Stimulated activated naive CD8-positive, alpha-beta T cell treated with anti-CD3 and anti-CD28 coated beads, Interleukin-15, Interleukin-2, amounts not matched to agents 100 ng/mL and 50 ng/mL, for 24 hours (primary cell): ENCODE measurements at regions not wholly inside any gene's neighbourhood (a gene's known extent, or its start where the extent isn't known, plus 50 kb on each side); places are given as distances from the start of the nearest gene placed in this dataset.

ENCODE experiments used
- H3K27ac Mint-ChIP-seq: one replicate; pipeline ENCODE4 v1.8.0; 2021; ENCODE audit warnings: mild to moderate bottlenecking, mixed read lengths
- H3K27me3 Mint-ChIP-seq: one replicate; pipeline ENCODE4 v1.8.0; 2021; ENCODE audit warnings: mixed read lengths
- H3K36me3 Mint-ChIP-seq: one replicate; pipeline ENCODE4 v1.8.0; 2021; ENCODE audit warnings: low read depth, mixed read lengths
- H3K4me1 Mint-ChIP-seq: one replicate; pipeline ENCODE4 v1.8.0; 2021; ENCODE audit warnings: low read depth, mixed read lengths
- H3K4me3 Mint-ChIP-seq: one replicate; pipeline ENCODE4 v1.8.0; 2021; ENCODE audit warnings: mild to moderate bottlenecking, mixed read lengths
- H3K9me3 Mint-ChIP-seq: one replicate; pipeline ENCODE4 v1.8.0; 2021; ENCODE audit warnings: mixed read lengths

DNA sequence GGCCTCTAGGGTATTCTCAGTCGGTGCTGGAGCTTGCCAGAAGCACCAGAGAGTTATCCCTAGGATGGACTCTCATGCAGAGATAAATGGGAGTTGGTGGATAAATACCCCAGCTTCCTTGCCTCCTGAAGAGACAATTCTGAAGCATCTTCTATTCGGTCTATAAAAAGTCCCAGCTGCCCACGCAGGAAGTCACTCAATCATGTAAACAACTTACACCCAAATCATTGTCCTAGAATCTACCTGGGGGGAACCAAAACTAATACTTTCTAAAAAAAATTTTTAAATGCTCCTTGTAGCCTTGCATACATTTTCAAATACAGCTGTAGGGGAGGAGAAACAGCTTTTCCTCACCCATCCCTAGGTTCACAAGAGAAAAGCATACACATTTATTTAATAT, 66.6 kb upstream of the ELAC2 start:
- H3K27me3 Mint-ChIP-seq = peaks cover 7% of the 10 kb centered on the region
- H3K4me1 Mint-ChIP-seq = no peaks in the 10 kb centered on the region
- no peak overlapping the region for H3K4me3 Mint-ChIP-seq
- peaks cover 18% of the 10 kb centered on the region for H3K9me3 Mint-ChIP-seq
- no peak overlapping the region for H3K27ac Mint-ChIP-seq
- no peaks in the 10 kb centered on the region for H3K36me3 Mint-ChIP-seq

DNA sequence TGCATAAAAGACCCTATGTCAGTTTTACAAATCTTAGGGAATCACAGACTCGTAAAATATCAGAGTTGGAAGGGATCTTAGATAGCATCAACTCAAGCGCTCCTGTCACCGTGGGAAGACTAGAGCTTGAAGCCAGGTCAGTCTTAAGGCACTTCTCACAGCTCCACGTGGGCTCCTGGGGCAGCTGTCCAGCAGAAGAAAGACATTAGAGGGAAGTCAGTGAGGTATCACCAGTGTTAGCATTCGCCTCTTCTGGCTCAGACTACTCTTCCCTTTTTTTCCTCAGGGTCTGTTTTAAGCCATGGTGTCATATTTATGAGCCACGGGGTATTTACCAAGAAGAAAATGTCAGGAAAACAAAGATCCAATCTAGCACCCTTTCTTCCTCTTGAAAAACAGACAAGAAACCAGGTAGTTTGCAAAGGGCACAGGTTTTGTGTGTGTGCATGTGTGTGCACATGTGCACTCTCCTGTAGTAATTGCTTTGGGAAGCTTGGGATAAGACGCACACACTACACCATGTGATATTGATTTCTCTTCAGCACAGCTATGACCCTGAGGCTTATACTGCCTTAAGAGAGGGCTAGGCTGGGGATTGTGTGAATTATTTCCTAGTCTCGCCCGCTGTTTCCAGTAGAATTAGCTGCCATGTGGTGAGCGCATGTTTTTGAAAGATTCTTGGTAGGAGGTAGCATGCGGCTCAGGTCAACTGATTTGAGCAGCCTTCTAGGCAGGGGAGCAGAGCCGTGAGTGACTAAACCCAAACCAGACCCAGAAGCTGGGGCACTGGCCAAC, 61.0 kb upstream of the ELAC2 start:
- H3K36me3 Mint-ChIP-seq = no peaks in the 10 kb centered on the region
- no peak overlapping the region for H3K4me3 Mint-ChIP-seq
- H3K27me3 Mint-ChIP-seq = peaks cover 10% of the 10 kb centered on the region
- H3K4me1 Mint-ChIP-seq = no peaks in the 10 kb centered on the region
- no peak overlapping the region for H3K27ac Mint-ChIP-seq
- peaks cover 21% of the 10 kb centered on the region for H3K9me3 Mint-ChIP-seq

GRCh38 chr17:13076905-13077304, 59.1 kb upstream of the ELAC2 start:
- H3K36me3 Mint-ChIP-seq = no peaks in the 10 kb centered on the region
- H3K27ac Mint-ChIP-seq = no peak overlapping the region
- no peaks in the 10 kb centered on the region for H3K4me1 Mint-ChIP-seq
- peaks cover 16% of the 10 kb centered on the region for H3K27me3 Mint-ChIP-seq
- peaks cover 10% of the 10 kb centered on the region for H3K9me3 Mint-ChIP-seq
- H3K4me3 Mint-ChIP-seq = no peak overlapping the region

DNA sequence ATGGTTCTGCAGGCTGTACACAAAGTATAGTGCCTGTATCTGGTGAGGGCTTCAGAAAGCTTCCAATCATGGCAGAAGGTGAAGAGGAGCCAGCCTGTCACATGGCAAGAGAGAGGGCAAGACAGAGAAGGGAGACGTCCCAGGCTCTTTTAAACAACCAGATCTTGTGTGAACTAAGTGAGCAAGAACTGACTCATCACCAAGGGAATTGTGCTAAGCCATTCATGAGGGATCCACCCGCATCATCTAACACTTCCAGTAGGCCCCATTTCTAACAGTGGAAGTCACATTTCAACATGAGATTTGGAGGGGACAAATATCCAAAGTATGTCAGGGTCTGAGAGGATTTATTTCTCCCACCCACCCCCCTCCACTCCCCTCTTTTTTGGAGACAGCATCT, 56.2 kb upstream of the ELAC2 start:
- Mint-ChIP-seq H3K4me1 (no peaks in the 10 kb centered on the region), H3K27me3 (peaks cover 20% of the 10 kb centered on the region), H3K9me3 (peaks cover 3% of the 10 kb centered on the region), H3K27ac (no peak overlapping the region), H3K4me3 (no peak overlapping the region), H3K36me3 (no peaks in the 10 kb centered on the region)

DNA sequence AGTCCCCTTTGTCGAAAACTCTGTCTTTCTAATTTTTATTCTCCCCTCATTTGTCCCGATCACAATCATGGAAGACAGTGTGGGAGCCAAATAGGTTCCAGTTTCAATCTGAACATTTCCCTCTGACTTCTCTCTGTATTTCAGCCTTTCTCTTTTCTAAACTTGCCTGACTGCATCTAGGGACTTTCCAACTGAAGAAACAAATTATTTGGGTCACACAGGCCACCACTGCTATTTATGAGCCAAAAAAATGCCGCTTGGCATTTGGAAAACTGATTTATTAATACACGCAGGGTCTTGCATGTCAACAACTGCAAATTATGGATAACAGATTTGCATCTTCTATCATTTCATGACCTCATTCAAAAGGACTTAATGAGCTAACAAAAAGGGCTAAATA, 55.2 kb upstream of the ELAC2 start:
- Mint-ChIP-seq H3K27me3 (peaks cover 20% of the 10 kb centered on the region), H3K4me1 (no peaks in the 10 kb centered on the region), H3K9me3 (no peaks in the 10 kb centered on the region), H3K27ac (no peak overlapping the region), H3K4me3 (no peak overlapping the region), H3K36me3 (no peaks in the 10 kb centered on the region)

GRCh38 chr17:13070732-13071131, 52.9 kb upstream of the ELAC2 start:
- no peaks in the 10 kb centered on the region for H3K4me1 Mint-ChIP-seq
- H3K4me3 Mint-ChIP-seq = no peak overlapping the region
- no peaks in the 10 kb centered on the region for H3K36me3 Mint-ChIP-seq
- peaks cover 20% of the 10 kb centered on the region for H3K27me3 Mint-ChIP-seq
- H3K9me3 Mint-ChIP-seq = no peaks in the 10 kb centered on the region
- no peak overlapping the region for H3K27ac Mint-ChIP-seq

- peaks cover 19% of the 10 kb centered on the region for H3K27me3 Mint-ChIP-seq
- H3K9me3 Mint-ChIP-seq = no peaks in the 10 kb centered on the region
- no peaks in the 10 kb centered on the region for H3K36me3 Mint-ChIP-seq
- no peaks in the 10 kb centered on the region for H3K4me1 Mint-ChIP-seq
- no peak overlapping the region for H3K27ac Mint-ChIP-seq
- H3K4me3 Mint-ChIP-seq = no peak overlapping the region
Observed at GRCh38 chr17:13067629-13068303, 49.9 kb upstream of the ELAC2 start.
